SU-DHL-6 (cell line): ENCODE measurements at regions not wholly inside any gene's neighbourhood (a gene's known extent, or its start where the extent isn't known, plus 50 kb on each side); places are given as distances from the start of the nearest gene placed in this dataset.

Experiments
- H2AFZ ChIP-seq: fragments of 200-600 bp; sonication (generic); 2 replicates; pipeline ENCODE4 v1.6.1; 2014; ENCODE audit warnings: low read depth, mild to moderate bottlenecking, moderate library complexity, mixed read lengths, antibody characterized with exemption, low read length; ENCODE audit not compliant: severe bottlenecking
- H3F3A ChIP-seq: fragments of 200-600 bp; shearing (Covaris generic); 2 replicates; pipeline ENCODE4 v1.6.0; 2016; ENCODE audit warnings: antibody characterized with exemption, mild to moderate bottlenecking; ENCODE audit not compliant: insufficient read depth
- H3K27ac ChIP-seq: fragments of 200-600 bp; sonication (generic); 2 replicates; pipeline ENCODE4 v1.5.1; 2016; ENCODE audit warnings: low read depth, mild to moderate bottlenecking, low read length, moderate library complexity, mixed read lengths
- H3K27me3 ChIP-seq: fragments of 200-600 bp; sonication (generic), shearing (Covaris generic); 2 replicates; pipeline ENCODE4 v1.6.0; 2014; ENCODE audit warnings: mild to moderate bottlenecking, low read length
- H3K36me3 ChIP-seq: fragments of 200-600 bp; sonication (generic); 2 replicates; pipeline ENCODE4 v1.6.1; 2014; ENCODE audit warnings: mild to moderate bottlenecking, low read length, mixed read lengths
- H3K4me2 ChIP-seq: fragments of 300-600, 200-600 bp; shearing (Covaris generic), sonication (generic); 2 replicates; pipeline ENCODE4 v1.6.0; 2014; ENCODE audit warnings: low read length, low read depth, mild to moderate bottlenecking; ENCODE audit not compliant: poor library complexity, severe bottlenecking
- H3K4me3 ChIP-seq: fragments of 200-600 bp; sonication (generic); 2 replicates; pipeline ENCODE4 v1.5.1; 2014; ENCODE audit warnings: antibody characterized with exemption, low read length, mild to moderate bottlenecking, mixed read lengths; ENCODE audit not compliant: insufficient read depth, poor library complexity, severe bottlenecking
- H3K79me2 ChIP-seq: fragments of 200-600 bp; sonication (generic); 2 replicates; pipeline ENCODE4 v1.6.1; 2014; ENCODE audit warnings: mild to moderate bottlenecking, low read length, moderate library complexity; ENCODE audit not compliant: insufficient read depth
- H3K9ac ChIP-seq: fragments of 200-600 bp; sonication (generic); 2 replicates; pipeline ENCODE4 v1.7.0; 2014; ENCODE audit warnings: mild to moderate bottlenecking, low read length
- H3K9me2 ChIP-seq: fragments of 200-600 bp; sonication (generic); replicated peaks from 2 replicates; pipeline ENCODE4 v1.6.1; 2014; ENCODE audit warnings: low read length; ENCODE audit not compliant: insufficient read depth
- H3K9me3 ChIP-seq: fragments of 200-600 bp; sonication (generic); 2 replicates; pipeline ENCODE4 v1.6.1; 2014; ENCODE audit warnings: low read length, mixed read lengths; ENCODE audit not compliant: insufficient read depth
- H4K20me1 ChIP-seq: fragments of 200-600 bp; sonication (generic); 2 replicates; pipeline ENCODE4 v1.6.1; 2014; ENCODE audit warnings: low read depth, mild to moderate bottlenecking, antibody characterized with exemption, low read length, moderate library complexity, mixed read lengths
- EZH2phosphoT487 ChIP-seq: fragments of 200-600 bp; sonication (generic), shearing (Covaris generic); conservative IDR thresholded peaks from 2 replicates; pipeline ENCODE4 v1.6.1; 2018; ENCODE audit warnings: mild to moderate bottlenecking, antibody characterized with exemption, low read length, moderate library complexity, mixed read lengths
- TF ChIP-seq, protein P1 (sequence below): fragments of 200-600 bp; sonication (generic); IDR thresholded peaks from one replicate; pipeline ENCODE4 v1.5.1; 2017; ENCODE audit warnings: antibody characterized with exemption, mild to moderate bottlenecking, low read length, moderate library complexity; ENCODE audit not compliant: insufficient read depth, poor library complexity, severe bottlenecking

- Histone ChIP-seq H3K79me2 (no peaks in the 10 kb centered on the region), H4K20me1 (no peaks in the 10 kb centered on the region), H3K36me3 (no peaks in the 10 kb centered on the region), H3F3A (no peaks in the 10 kb centered on the region), H3K9me3 (no peaks in the 10 kb centered on the region), H3K4me3 (no peak overlapping the region), H2AFZ (no peak overlapping the region), H3K27me3 (no peaks in the 10 kb centered on the region), H3K9me2 (no peaks in the 10 kb centered on the region), H3K4me2 (no peak overlapping the region), H3K27ac (no peak overlapping the region), H3K9ac (no peak overlapping the region)
- no peak for TF ChIP-seq EZH2phosphoT487
- TF ChIP-seq, protein P1, sequence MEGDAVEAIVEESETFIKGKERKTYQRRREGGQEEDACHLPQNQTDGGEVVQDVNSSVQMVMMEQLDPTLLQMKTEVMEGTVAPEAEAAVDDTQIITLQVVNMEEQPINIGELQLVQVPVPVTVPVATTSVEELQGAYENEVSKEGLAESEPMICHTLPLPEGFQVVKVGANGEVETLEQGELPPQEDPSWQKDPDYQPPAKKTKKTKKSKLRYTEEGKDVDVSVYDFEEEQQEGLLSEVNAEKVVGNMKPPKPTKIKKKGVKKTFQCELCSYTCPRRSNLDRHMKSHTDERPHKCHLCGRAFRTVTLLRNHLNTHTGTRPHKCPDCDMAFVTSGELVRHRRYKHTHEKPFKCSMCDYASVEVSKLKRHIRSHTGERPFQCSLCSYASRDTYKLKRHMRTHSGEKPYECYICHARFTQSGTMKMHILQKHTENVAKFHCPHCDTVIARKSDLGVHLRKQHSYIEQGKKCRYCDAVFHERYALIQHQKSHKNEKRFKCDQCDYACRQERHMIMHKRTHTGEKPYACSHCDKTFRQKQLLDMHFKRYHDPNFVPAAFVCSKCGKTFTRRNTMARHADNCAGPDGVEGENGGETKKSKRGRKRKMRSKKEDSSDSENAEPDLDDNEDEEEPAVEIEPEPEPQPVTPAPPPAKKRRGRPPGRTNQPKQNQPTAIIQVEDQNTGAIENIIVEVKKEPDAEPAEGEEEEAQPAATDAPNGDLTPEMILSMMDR, result no peak
These were observed 235.0 kb downstream of the ZIC5 start for GRCh38 chr13:99736541-99736940.

- no peaks in the 10 kb centered on the region for H4K20me1 ChIP-seq
- H3K4me3 ChIP-seq, result no peak overlapping the region
- H3K9ac ChIP-seq, result no peak overlapping the region
- H2AFZ ChIP-seq, result no peak overlapping the region
- no peaks in the 10 kb centered on the region for H3K9me2 ChIP-seq
- no peaks in the 10 kb centered on the region for H3K79me2 ChIP-seq
- no peaks in the 10 kb centered on the region for H3K36me3 ChIP-seq
- no peaks in the 10 kb centered on the region for H3K9me3 ChIP-seq
- no peak overlapping the region for H3K27ac ChIP-seq
- H3K27me3 ChIP-seq, result no peaks in the 10 kb centered on the region
- no peaks in the 10 kb centered on the region for H3F3A ChIP-seq
- no peak for TF ChIP-seq EZH2phosphoT487
- TF ChIP-seq, protein P1, result no peak
- H3K4me2 ChIP-seq, result no peak overlapping the region
These were observed 232.9 kb downstream of the TM9SF2 start for GRCh38 chr13:99734013-99734693.

DNA sequence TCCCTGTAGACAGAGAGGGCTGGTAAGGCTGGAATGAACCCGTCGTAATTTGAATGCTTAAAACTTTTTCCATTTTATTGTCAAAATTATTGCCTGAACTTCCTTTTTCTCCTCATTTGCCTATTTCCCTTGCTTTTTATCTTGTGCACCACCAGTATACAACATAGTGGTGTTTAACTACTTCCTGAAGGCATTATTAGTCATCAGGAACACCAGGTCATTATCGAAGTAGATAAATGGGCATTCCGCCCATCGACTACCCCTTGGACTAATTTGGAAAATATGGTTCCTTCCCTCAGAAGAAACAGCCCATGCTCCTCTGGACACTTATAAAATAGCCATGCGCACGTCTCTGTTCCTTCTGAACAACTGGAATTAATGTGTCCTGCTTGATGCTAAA, 232.1 kb downstream of the TM9SF2 start:
- Histone ChIP-seq H3K79me2 (no peaks in the 10 kb centered on the region), H3K27me3 (no peaks in the 10 kb centered on the region), H3K27ac (no peak overlapping the region), H4K20me1 (no peaks in the 10 kb centered on the region), H3K4me2 (no peak overlapping the region), H3K9ac (no peak overlapping the region), H3K4me3 (no peak overlapping the region), H3K36me3 (no peaks in the 10 kb centered on the region), H3K9me2 (no peaks in the 10 kb centered on the region), H3K9me3 (no peaks in the 10 kb centered on the region), H3F3A (no peaks in the 10 kb centered on the region), H2AFZ (no peak overlapping the region)
- TF ChIP-seq, protein P1, result no peak
- TF ChIP-seq EZH2phosphoT487, result no peak
